HG02678 (cell line): ENCODE measurements at regions not wholly inside any gene's neighbourhood (a gene's known extent, or its start where the extent isn't known, plus 50 kb on each side); places are given as distances from the start of the nearest gene placed in this dataset.

ENCODE experiments used
- ATAC-seq: cut with Tn5 transposase; IDR thresholded peaks from one replicate; pipeline ENCODE4 v1.9.1; 2021; ENCODE audit warnings: mild to moderate bottlenecking, moderate library complexity; ENCODE audit not compliant: unreplicated experiment

DNA sequence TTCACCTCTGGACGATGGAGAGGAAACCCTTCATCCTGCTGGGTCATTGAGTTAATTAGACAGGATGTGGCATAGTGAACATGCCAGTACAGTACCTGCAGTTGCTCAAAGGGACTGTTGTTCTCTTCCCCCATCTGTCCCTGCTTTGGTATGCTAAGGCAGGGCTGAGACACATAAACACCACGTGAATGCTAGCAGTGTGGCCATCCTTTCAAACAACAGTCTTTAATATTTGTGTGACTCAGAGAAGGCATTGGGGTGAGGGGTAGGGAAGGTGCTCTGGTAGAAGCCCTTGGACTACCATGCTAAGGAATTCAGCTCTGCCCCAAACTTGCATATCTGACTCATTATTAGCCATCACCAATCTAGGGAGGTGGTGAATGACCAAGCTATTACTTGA is 180.2 kb upstream of the ZNF618 start:
- no peak for ATAC-seq

DNA sequence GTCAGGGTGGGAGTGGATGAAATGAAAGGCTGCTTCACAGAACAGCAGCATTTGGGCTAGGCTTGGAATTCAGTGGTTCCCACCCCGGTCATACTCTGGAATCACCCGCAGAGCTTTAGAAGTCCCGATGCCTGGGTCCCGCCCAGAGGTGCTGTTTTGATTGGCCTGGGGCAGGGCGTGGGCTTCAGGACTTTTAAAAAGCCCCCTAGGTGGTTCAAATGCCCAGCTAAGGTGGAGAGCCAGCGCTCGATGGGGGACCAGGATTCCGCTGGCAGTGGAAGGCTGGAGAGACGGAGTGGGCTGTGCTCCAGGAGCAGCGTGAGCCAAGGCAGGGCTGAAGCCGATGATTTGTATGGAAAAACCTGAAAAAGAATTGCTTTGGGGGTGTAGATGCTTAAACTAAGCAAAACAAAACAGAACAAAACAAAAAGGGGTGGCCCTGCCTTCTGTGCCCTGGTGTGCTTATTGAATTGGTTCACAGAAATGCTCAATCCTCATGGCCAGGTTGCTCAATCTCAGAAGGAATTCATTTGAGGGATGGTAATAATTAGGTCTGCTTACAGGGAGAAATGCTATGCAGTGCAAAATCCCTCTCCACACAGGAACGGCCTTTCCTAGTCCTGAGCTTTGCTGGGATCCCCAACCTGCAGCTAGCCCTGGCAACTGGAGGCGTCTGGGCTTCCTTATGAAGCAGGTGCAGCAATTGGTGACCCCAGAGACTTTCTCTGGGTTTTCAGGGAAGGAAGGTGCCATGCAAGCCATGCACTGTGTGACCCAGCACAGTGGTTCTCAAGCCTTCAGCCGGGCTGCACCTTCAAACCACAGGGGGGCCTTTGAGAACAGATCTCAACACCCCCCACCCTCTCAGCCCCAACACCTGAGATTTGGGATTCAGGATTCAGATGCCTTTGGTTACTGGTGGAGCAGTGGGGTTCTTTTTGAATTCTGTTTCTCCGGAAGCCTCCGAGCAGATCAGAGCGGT is 174.0 kb upstream of the ZNF618 start:
- no peak for ATAC-seq

GRCh38 chr9:113705306-113705927 is 170.7 kb upstream of the ZNF618 start:
- no peak for ATAC-seq

GRCh38 chr9:113705928-113706519 is 170.1 kb upstream of the ZNF618 start:
- no peak for ATAC-seq

DNA sequence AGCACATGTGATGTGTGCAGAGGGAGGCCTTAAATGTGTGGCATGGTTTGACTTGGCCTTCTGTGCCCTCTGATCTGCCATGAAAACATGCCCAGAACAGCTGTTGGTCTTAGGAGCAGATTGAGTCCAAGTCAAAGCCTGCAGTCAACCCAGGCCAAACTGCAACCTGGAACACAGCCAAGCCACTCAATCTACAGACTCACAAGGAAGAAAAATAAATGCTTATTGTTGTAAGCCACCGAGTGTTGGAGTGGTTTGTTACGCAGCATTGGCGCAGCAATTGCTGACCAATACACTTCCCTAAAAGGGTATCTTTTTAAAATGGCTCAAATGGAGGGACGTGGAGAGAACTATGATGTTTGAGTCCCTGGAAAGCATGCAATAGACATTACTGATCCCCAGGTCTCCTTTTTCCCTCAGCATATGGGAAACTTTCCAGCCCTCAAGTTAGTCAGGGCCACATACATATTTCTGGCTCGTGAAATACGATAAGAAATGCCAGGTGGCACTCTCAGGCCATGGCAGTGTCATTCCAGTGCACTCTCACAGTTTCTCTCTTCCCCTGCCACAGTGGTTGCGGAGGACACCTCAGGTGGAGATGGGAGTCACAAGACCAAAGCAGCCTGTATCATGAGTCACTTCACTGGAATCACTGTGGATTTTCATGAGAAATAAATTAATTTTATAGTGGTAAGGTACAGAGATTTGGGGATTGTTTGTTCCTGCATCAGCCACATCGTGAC is 168.0 kb upstream of the ZNF618 start:
- no peak for ATAC-seq

DNA sequence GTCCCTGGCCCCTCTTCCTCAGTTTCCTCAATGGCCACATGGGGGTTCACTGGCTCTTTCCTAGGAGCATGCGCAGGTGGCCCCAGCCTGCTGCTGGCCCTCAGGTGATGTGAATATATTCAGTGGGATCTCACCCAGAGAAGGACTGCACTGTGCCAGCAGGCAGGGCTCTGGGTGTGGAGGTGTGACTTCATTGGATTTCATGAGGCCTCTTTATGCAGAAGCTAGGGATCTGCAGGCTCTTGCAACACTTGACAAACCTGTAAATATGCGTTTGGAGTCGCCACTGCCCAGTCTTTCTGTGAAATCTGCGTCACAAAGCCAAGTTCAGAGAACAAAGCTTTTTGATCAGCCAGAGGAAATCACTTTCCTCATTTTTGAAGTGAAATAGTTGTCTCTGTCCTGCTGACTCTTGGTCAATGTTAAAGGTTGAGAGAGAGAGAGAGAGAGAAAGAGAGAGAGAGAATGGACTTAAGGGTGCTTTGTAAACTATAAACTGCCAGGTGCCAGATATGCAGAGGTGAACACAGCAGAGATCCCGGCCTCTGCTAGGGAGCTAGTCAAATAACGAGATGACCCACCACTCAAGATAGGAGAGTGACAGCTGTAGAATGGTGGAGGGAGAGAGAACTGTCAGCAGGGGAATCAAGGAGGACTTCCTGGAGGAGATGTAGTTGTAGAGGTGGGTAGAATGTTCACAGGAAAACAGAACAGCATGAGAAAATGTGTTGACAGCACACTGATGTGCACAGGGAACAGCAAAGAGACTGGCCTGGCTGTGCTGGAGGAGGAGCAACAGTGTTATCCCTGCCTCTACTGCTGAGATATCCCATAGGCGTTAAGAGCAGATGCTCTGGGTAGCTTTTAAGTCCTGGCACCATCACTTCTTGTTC is 167.0 kb upstream of the ZNF618 start:
- ATAC-seq, result no peak

GRCh38 chr9:113709721-113710120 is 166.4 kb upstream of the ZNF618 start:
- no peak for ATAC-seq

GRCh38 chr9:113711251-113711650 is 164.9 kb upstream of the ZNF618 start:
- no peak for ATAC-seq

- no peak for ATAC-seq
Observed at GRCh38 chr9:113712053-113712452, 164.1 kb upstream of the ZNF618 start.

DNA sequence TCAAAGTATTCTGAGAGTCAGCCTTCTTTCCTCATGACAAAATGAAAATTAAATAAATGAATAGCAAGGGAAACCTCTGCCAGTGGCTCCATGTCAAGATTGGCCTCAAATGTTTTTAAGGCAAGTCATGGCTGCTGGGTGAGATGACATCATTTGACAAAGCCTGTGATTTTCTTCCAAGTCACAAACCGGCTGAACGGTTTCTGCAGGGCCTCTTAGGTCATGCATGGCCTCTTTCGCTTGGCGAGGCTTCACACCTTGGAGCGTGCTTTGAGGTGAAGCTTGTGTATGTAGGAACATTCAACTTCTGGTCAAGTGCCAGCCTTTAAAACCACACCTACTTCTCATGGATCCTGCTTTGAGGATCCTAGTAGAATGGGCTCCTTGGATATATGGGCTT is 161.0 kb upstream of the ZNF618 start:
- no peak for ATAC-seq

- ATAC-seq, result no peak
Observed at GRCh38 chr9:113719919-113720318, 156.2 kb upstream of the ZNF618 start.

- no peak for ATAC-seq
Observed at GRCh38 chr9:113720495-113720894, 155.6 kb upstream of the ZNF618 start.

- no peak for ATAC-seq
Observed at GRCh38 chr9:113721856-113722255, 154.3 kb upstream of the ZNF618 start.

- no peak for ATAC-seq
Observed at GRCh38 chr9:113724202-113724601, 151.9 kb upstream of the ZNF618 start.

DNA sequence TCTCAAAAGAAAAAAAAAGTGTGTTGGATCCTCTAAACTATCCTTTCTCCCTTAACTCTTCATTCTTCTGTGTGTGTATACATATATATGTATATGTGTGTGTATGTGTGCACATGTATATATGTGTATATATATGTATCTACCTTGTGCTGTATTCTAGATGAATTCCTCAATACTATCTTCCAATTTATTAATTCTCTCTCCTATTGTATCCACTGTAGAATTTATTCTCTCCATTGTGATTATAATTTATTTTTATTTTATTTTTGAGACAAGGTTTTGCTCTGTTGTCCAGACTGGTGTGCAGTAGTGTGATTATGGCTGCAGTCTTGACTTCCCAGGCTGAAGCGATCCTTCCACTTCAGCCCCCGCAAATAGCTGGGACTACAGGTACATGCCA is 147.1 kb upstream of the ZNF618 start:
- no peak for ATAC-seq

DNA sequence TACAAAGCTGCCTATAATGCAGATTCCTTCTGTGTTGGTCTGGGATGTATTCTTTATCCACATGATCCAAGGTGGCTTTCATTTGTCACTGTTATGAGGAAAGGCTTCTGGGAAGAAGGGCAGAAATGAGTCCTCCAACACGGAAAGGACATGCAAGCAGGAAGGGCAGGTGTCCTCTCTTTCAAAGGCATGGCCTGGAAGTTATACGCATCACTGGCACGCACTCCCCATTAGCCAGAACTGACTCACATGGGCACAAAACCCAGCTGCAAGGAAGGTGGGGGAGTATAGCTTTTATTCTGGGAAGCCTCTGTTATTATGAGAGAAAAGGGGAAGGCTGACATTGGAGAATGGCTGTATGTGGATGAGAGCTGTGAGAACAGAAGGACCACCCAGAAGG is 141.3 kb upstream of the ZNF618 start:
- ATAC-seq, result no peak

- no peak for ATAC-seq
Observed at GRCh38 chr9:113737517-113738271, 138.4 kb upstream of the ZNF618 start.

DNA sequence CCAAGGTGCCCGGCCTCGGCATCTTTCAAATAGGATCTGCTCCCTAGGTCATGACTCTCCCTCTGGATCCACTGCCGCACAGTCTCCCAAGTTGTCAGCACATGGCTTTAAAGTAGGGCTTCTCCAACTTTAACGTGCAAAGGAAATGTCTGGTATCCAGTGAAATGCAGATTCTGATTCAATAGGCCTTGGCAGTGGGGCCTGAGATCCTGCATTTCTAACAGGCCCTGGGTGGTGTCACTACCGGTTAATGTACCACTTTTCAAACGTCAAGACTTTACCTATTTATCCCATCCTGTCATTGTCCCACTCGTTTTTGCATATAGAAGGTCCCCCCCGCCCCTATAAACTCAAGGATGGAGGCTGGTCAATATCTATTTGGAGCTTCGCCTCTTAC is 137.6 kb upstream of the ZNF618 start:
- no peak for ATAC-seq

DNA sequence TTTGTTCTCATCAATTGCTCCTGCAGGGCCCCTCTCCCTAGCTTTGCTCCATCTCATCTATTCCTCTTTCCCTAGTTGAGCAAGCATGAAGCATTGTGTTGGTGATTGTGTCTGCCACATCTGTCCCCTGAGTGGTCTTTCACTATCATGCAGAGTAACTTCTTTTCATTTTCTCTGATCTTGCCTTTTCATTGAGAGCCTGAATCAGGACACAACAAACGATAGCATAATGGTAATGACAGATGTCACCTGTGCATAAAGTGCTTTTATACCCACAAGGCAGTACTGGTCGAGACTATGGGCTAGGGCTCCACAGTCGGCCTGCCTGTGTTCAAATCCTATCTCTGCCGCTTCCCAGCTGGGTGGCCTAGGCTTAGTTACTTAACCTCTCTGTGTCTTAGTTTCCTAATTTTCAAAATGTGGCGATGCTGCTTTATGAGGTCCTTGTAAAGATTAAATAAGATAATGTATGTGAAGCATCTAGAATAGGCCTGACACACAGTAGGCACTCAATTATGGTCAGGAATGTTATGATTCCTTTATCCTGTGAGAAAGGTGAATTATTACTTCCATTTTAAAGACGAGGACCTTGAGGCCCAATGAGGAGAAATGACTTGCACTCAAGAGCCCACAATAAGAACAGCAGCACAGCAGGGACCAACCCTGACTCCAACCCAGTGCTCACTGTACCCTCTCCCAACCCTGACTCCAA is 137.1 kb upstream of the ZNF618 start:
- no peak for ATAC-seq
